ENCODE measurements at regions not wholly inside any gene's neighbourhood (a gene's known extent, or its start where the extent isn't known, plus 50 kb on each side); places are given as distances from the start of the nearest gene placed in this dataset.

DNA sequence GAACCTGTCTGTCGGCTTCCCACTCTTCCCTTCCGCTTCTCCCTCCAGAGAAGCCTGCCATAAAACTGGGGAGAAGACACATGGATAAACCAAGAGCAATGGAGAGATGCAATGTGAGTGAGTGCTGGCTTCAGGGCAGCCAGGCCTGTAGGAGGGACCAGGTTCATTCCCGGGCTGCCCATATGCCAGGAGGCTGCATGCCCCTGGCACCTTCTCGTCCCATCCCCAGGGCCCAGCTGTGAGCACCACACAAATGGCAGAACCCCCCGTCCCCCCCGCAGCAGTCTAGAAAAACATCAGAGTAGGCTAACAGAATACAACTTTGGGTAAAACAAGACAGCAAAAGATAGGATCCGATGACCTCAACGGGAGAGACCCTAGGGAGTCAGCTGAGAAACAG lies 341.3 kb upstream of the SHH start:
- no peaks in the 10 kb centered on the region for H3K36me3 ChIP-seq (ENCODE audit: insufficient read depth, low read length, poor library complexity, severe bottlenecking)
- ChIA-PET POLR2A (ENCODE audit: low non-redundant PET) (no interaction called here), CTCF (no interaction called here)
- H3K27ac ChIP-seq (ENCODE audit: low read depth, low read length, poor library complexity, severe bottlenecking) = no peak overlapping the region
- no peak for DNase-seq (ENCODE audit: low spot score)
- H3K9me3 ChIP-seq (ENCODE audit: low read depth, low read length, poor library complexity, severe bottlenecking) = no peaks in the 10 kb centered on the region
- H3K4me3 ChIP-seq (ENCODE audit: low read depth, low read length, poor library complexity, severe bottlenecking) = no peak overlapping the region
- H3K27me3 ChIP-seq (replicated peaks; ENCODE audit: insufficient read depth, low read depth, low read length, poor library complexity) = peaks cover 17% of the 10 kb centered on the region
- TF ChIP-seq EZH2 (IDR thresholded peaks at IDR 0.05; ENCODE audit: borderline replicate concordance, low read depth, low read length, poor library complexity, severe bottlenecking) = no peak
- TF ChIP-seq, protein P1, sequence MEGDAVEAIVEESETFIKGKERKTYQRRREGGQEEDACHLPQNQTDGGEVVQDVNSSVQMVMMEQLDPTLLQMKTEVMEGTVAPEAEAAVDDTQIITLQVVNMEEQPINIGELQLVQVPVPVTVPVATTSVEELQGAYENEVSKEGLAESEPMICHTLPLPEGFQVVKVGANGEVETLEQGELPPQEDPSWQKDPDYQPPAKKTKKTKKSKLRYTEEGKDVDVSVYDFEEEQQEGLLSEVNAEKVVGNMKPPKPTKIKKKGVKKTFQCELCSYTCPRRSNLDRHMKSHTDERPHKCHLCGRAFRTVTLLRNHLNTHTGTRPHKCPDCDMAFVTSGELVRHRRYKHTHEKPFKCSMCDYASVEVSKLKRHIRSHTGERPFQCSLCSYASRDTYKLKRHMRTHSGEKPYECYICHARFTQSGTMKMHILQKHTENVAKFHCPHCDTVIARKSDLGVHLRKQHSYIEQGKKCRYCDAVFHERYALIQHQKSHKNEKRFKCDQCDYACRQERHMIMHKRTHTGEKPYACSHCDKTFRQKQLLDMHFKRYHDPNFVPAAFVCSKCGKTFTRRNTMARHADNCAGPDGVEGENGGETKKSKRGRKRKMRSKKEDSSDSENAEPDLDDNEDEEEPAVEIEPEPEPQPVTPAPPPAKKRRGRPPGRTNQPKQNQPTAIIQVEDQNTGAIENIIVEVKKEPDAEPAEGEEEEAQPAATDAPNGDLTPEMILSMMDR (conservative IDR thresholded peaks at IDR 0.05; ENCODE audit: low read depth, low read length) = no peak
- intact Hi-C loops (cut with micrococcal nuclease; ENCODE audit: unreplicated experiment) = no loop called here
- no TSS peak for BruUV-seq (replicated peaks)
- no peaks in the 10 kb centered on the region for H3K4me1 ChIP-seq (ENCODE audit: insufficient read depth, low read length, poor library complexity, severe bottlenecking)

DNA sequence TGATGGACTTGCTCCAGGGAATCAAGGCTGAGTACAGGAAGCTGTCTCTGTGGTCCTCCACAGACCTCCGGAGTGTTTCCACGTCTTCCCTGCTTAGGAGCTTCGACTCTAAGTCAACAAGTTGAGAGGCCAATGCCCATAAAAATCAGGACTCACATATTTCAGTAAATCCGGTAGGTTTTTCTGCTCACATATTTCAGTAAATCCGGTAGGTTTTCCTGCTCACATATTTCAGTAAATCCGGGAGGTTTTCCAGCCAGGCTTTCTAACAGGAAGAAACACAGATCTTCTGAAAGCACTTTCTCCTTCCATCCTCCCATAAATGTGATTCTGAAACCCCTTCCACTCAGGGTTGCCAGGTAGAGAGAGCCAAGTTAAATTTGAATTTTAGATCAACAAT lies 340.1 kb upstream of the SHH start:
- ChIA-PET CTCF (no interaction called here), POLR2A (ENCODE audit: low non-redundant PET) (no interaction called here)
- H3K36me3 ChIP-seq (ENCODE audit: insufficient read depth, low read length, poor library complexity, severe bottlenecking) = no peaks in the 10 kb centered on the region
- DNase-seq (ENCODE audit: low spot score) = no peak
- no peaks in the 10 kb centered on the region for H3K9me3 ChIP-seq (ENCODE audit: low read depth, low read length, poor library complexity, severe bottlenecking)
- TF ChIP-seq, protein P1 (conservative IDR thresholded peaks at IDR 0.05; ENCODE audit: low read depth, low read length) = no peak
- TF ChIP-seq EZH2 (IDR thresholded peaks at IDR 0.05; ENCODE audit: borderline replicate concordance, low read depth, low read length, poor library complexity, severe bottlenecking) = no peak
- no TSS peak for BruUV-seq (replicated peaks)
- H3K4me3 ChIP-seq (ENCODE audit: low read depth, low read length, poor library complexity, severe bottlenecking) = no peak overlapping the region
- intact Hi-C loops (cut with micrococcal nuclease; ENCODE audit: unreplicated experiment) = no loop called here
- H3K27ac ChIP-seq (ENCODE audit: low read depth, low read length, poor library complexity, severe bottlenecking) = no peak overlapping the region
- peaks cover 24% of the 10 kb centered on the region for H3K27me3 ChIP-seq (replicated peaks; ENCODE audit: insufficient read depth, low read depth, low read length, poor library complexity)
- no peaks in the 10 kb centered on the region for H3K4me1 ChIP-seq (ENCODE audit: insufficient read depth, low read length, poor library complexity, severe bottlenecking)

DNA sequence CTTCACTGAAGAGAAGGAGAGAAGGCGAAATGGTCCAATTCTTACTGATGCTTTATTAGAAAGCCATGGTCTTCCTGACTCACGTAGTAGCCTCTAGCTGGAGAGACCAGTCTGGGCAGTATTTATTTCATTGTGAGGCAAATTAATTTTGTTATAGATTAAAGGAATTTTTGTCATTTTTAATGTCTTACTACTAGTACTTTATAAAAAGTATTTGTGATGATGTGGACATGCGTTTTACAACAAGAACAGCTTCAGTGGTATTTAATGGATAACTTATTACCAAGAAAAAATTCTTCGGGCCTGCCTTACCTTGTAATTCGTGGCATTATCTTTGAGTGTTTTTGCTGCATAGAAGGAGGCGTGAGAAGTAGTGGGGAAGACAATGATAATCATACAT lies 339.4 kb upstream of the SHH start:
- intact Hi-C loops (cut with micrococcal nuclease; ENCODE audit: unreplicated experiment) = no loop called here
- BruUV-seq (replicated peaks) = no TSS peak
- no peaks in the 10 kb centered on the region for H3K36me3 ChIP-seq (ENCODE audit: insufficient read depth, low read length, poor library complexity, severe bottlenecking)

DNA sequence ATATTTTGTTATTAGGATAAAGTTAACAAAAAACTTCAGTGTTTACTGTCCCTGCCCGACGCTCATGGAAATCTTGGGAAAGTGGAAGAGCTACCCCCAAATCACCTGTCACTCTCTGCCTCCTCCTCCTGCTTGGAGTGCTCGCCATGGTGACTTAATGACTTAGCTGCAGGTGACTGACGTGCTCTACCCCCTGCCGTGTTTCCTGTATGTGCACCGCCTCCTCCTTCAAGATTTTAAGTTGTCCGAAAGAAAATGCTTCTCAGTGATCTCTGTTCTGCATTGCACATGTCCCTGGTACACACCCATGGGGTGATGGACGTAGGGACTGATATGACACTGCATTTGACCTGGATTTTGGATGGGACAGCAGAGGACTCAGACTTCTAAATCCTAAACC lies 338.8 kb upstream of the SHH start:
- DNase-seq (ENCODE audit: low spot score) = no peak
- intact Hi-C loops (cut with micrococcal nuclease; ENCODE audit: unreplicated experiment) = no loop called here
- H3K27ac ChIP-seq (ENCODE audit: low read depth, low read length, poor library complexity, severe bottlenecking) = no peak overlapping the region
- H3K27me3 ChIP-seq (replicated peaks; ENCODE audit: insufficient read depth, low read depth, low read length, poor library complexity) = peaks cover 37% of the 10 kb centered on the region
- TF ChIP-seq EZH2 (IDR thresholded peaks at IDR 0.05; ENCODE audit: borderline replicate concordance, low read depth, low read length, poor library complexity, severe bottlenecking) = no peak
- TF ChIP-seq, protein P1 (conservative IDR thresholded peaks at IDR 0.05; ENCODE audit: low read depth, low read length) = no peak
- ChIA-PET CTCF (no interaction called here), POLR2A (ENCODE audit: low non-redundant PET) (no interaction called here)
- no peaks in the 10 kb centered on the region for H3K4me1 ChIP-seq (ENCODE audit: insufficient read depth, low read length, poor library complexity, severe bottlenecking)
- H3K4me3 ChIP-seq (ENCODE audit: low read depth, low read length, poor library complexity, severe bottlenecking) = no peak overlapping the region
- H3K9me3 ChIP-seq (ENCODE audit: low read depth, low read length, poor library complexity, severe bottlenecking) = no peaks in the 10 kb centered on the region
- no TSS peak for BruUV-seq (replicated peaks)
- H3K36me3 ChIP-seq (ENCODE audit: insufficient read depth, low read length, poor library complexity, severe bottlenecking) = no peaks in the 10 kb centered on the region

More for the DNA sequence above, 339.4 kb upstream of the SHH start:
- no peaks in the 10 kb centered on the region for H3K9me3 ChIP-seq (ENCODE audit: low read depth, low read length, poor library complexity, severe bottlenecking)
- TF ChIP-seq EZH2 (IDR thresholded peaks at IDR 0.05; ENCODE audit: borderline replicate concordance, low read depth, low read length, poor library complexity, severe bottlenecking) = no peak
- no peak overlapping the region for H3K4me3 ChIP-seq (ENCODE audit: low read depth, low read length, poor library complexity, severe bottlenecking)
- H3K27ac ChIP-seq (ENCODE audit: low read depth, low read length, poor library complexity, severe bottlenecking) = no peak overlapping the region
- H3K27me3 ChIP-seq (replicated peaks; ENCODE audit: insufficient read depth, low read depth, low read length, poor library complexity) = peaks cover 31% of the 10 kb centered on the region
- ChIA-PET POLR2A (ENCODE audit: low non-redundant PET) (no interaction called here), CTCF (no interaction called here)
- DNase-seq (ENCODE audit: low spot score) = no peak
- no peaks in the 10 kb centered on the region for H3K4me1 ChIP-seq (ENCODE audit: insufficient read depth, low read length, poor library complexity, severe bottlenecking)
